Hepatocyte (in vitro differentiated cells): ENCODE measurements at regions not wholly inside any gene's neighbourhood (a gene's known extent, or its start where the extent isn't known, plus 50 kb on each side); places are given as distances from the start of the nearest gene placed in this dataset.

Experiments used
- DNase-seq: peaks from one replicate; pipeline ENCODE4 v3.0.0-alpha.2; 2016; ENCODE audit warnings: low spot score
- H2AFZ ChIP-seq: fragments of 200-600 bp; sonication (generic); 2 replicates; pipeline ENCODE4 v1.6.0; 2016; ENCODE audit warnings: antibody characterized with exemption, mild to moderate bottlenecking
- H3K27ac ChIP-seq: fragments of 200-600 bp; sonication (generic); 2 replicates; pipeline ENCODE4 v1.5.1; 2016; ENCODE audit warnings: mild to moderate bottlenecking
- H3K27me3 ChIP-seq: fragments of 200-600 bp; sonication (generic); 2 replicates; pipeline ENCODE4 v1.6.1; 2016
- H3K36me3 ChIP-seq: fragments of 200-600 bp; sonication (generic); replicated peaks from 2 replicates; pipeline ENCODE4 v1.5.1; 2016; ENCODE audit warnings: low read depth; ENCODE audit not compliant: insufficient read depth
- H3K4me1 ChIP-seq: fragments of 200-600 bp; sonication (generic); 2 replicates; pipeline ENCODE4 v1.5.1; 2016; ENCODE audit warnings: mild to moderate bottlenecking, moderate library complexity; ENCODE audit not compliant: insufficient read depth
- H3K4me2 ChIP-seq: fragments of 200-600 bp; sonication (generic); 2 replicates; pipeline ENCODE4 v1.6.0; 2016
- H3K4me3 ChIP-seq: fragments of 200-600 bp; sonication (generic); 2 replicates; pipeline ENCODE4 v1.5.1; 2016; ENCODE audit warnings: mild to moderate bottlenecking
- H3K79me2 ChIP-seq: fragments of 200-600 bp; sonication (generic); 2 replicates; pipeline ENCODE4 v1.6.0; 2017; ENCODE audit warnings: mild to moderate bottlenecking
- H3K9me2 ChIP-seq: fragments of 200-600 bp; sonication (generic); replicated peaks from 2 replicates; pipeline ENCODE4 v1.6.0; 2017; ENCODE audit warnings: mild to moderate bottlenecking; ENCODE audit not compliant: insufficient read depth
- H3K9me3 ChIP-seq: fragments of 200-600 bp; sonication (generic); 2 replicates; pipeline ENCODE4 v1.5.1; 2016; ENCODE audit warnings: low read depth, mild to moderate bottlenecking
- H4K20me1 ChIP-seq: fragments of 200-600 bp; sonication (generic); 2 replicates; pipeline ENCODE4 v1.6.0; 2016; ENCODE audit warnings: mild to moderate bottlenecking; ENCODE audit not compliant: insufficient read depth, poor library complexity, severe bottlenecking
- EZH2 ChIP-seq: fragments of 200-600 bp; sonication (generic); IDR thresholded peaks from 2 replicates; pipeline ENCODE4 v1.6.1; 2016; ENCODE audit warnings: antibody characterized with exemption, mild to moderate bottlenecking, borderline replicate concordance
- EZH2phosphoT487 ChIP-seq: fragments of 200-600 bp; sonication (generic); IDR thresholded peaks from one replicate; pipeline ENCODE4 v1.6.1; 2018; ENCODE audit warnings: antibody characterized with exemption, mild to moderate bottlenecking, low read depth, moderate library complexity; ENCODE audit not compliant: unreplicated experiment, severe bottlenecking
- WGBS: methylation state at CpG from one replicate; pipeline ENCODE4 v1.1.6; 2016; ENCODE audit warnings: low lambda C conversion rate; ENCODE audit errors: missing lambda C conversion rate; 5-methylcytosine and 5-hydroxymethylcytosine counted together
- TF ChIP-seq, protein P1 (sequence below): fragments of 200-600 bp; sonication (generic); IDR thresholded peaks from 2 replicates; pipeline ENCODE4 v1.5.1; 2016; ENCODE audit warnings: antibody characterized with exemption, mild to moderate bottlenecking; ENCODE audit not compliant: poor library complexity

DNA sequence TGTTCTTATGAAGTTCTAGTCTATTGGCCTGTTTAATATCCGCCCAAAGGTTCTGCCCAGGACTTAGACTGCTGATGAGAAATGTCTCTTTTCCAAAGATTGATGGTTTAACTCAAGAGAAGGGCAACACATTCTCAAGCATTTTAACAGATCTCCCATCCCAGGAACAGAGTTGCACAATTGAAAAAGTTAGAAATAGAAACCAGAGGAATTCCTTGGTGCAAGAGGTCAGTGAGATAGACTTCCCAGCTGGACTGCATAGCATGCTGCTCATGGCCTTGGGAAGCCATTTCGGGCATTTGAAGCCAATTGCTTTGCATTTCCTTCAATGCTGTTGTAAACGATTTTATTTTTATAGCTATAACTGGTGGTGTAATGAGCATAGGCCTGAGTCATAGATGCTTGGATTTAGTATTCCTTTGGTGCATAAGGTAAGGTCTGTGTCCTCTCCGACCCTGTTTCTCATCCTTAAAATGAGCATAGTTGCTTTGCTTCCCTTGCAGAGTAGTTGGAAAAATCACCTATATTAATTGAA, 292.2 kb upstream of the JAG1 start:
- no peaks in the 10 kb centered on the region for H3K4me1 ChIP-seq
- no peaks in the 10 kb centered on the region for H3K27me3 ChIP-seq
- no peak overlapping the region for H3K4me3 ChIP-seq
- H3K9me3 ChIP-seq, result no peaks in the 10 kb centered on the region
- no peaks in the 10 kb centered on the region for H3K9me2 ChIP-seq
- no peaks in the 10 kb centered on the region for H3K36me3 ChIP-seq
- H2AFZ ChIP-seq, result no peak overlapping the region
- H3K27ac ChIP-seq, result no peak overlapping the region
- no peaks in the 10 kb centered on the region for H4K20me1 ChIP-seq
- no peak for TF ChIP-seq EZH2phosphoT487
- TF ChIP-seq, protein P1, sequence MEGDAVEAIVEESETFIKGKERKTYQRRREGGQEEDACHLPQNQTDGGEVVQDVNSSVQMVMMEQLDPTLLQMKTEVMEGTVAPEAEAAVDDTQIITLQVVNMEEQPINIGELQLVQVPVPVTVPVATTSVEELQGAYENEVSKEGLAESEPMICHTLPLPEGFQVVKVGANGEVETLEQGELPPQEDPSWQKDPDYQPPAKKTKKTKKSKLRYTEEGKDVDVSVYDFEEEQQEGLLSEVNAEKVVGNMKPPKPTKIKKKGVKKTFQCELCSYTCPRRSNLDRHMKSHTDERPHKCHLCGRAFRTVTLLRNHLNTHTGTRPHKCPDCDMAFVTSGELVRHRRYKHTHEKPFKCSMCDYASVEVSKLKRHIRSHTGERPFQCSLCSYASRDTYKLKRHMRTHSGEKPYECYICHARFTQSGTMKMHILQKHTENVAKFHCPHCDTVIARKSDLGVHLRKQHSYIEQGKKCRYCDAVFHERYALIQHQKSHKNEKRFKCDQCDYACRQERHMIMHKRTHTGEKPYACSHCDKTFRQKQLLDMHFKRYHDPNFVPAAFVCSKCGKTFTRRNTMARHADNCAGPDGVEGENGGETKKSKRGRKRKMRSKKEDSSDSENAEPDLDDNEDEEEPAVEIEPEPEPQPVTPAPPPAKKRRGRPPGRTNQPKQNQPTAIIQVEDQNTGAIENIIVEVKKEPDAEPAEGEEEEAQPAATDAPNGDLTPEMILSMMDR, result no peak
- no peak for TF ChIP-seq EZH2
- no peaks in the 10 kb centered on the region for H3K79me2 ChIP-seq
- no peak overlapping the region for H3K4me2 ChIP-seq
- 91% methylated on average over 4 of the region's 4 CpGs for WGBS
- DNase-seq, result no peak

DNA sequence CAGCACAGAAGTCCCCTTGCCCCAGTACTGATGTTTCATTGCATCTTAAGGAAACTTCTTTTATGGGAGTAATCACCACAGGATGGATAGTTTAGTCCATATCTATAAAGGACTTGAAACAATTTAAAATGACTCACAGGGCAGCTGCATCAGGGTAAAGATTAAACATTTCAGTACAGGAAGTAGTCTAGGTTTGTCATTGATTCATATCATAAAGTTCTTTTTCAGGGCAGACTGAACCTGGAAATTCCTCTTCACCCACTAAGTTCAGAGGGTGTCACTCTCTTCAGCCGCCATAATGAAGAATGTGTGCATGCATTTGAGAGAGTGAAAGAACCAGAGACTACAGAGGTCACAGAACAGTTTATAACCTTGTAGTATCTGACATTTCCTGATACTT, 296.3 kb upstream of the JAG1 start:
- no peaks in the 10 kb centered on the region for H3K36me3 ChIP-seq
- H3K27ac ChIP-seq, result no peak overlapping the region
- H3K4me3 ChIP-seq, result no peak overlapping the region
- no peaks in the 10 kb centered on the region for H3K4me1 ChIP-seq
- H4K20me1 ChIP-seq, result no peaks in the 10 kb centered on the region
- H3K27me3 ChIP-seq, result no peaks in the 10 kb centered on the region
- TF ChIP-seq EZH2 (no peak), EZH2phosphoT487 (no peak)
- TF ChIP-seq, protein P1, result no peak
- H2AFZ ChIP-seq, result no peak overlapping the region
- H3K79me2 ChIP-seq, result no peaks in the 10 kb centered on the region
- 82% methylated on average over 1 of the region's 1 CpG for WGBS
- no peaks in the 10 kb centered on the region for H3K9me3 ChIP-seq
- H3K4me2 ChIP-seq, result no peak overlapping the region
- no peak for DNase-seq
- H3K9me2 ChIP-seq, result no peaks in the 10 kb centered on the region

DNA sequence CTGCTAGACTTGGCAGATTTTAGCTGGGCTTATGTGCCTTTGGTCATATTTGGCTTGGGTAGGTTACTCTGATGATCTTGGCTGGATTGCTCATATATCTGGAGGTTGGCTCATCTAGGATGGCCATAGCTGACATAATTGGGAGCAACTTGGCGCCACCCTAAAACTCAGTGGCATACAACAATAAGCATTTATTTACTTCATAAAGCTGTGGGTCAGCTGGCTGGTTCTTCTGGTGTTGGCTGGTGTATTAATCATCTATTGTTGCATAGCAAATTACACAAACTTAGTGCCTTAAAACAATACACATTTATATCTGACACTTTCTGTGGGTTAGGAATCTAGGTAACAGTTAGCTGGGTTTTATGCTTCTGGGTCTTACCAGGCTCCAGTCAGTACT, 297.3 kb upstream of the JAG1 start:
- Histone ChIP-seq H3K27me3 (no peaks in the 10 kb centered on the region), H3K4me3 (no peak overlapping the region), H3K9me3 (no peaks in the 10 kb centered on the region), H2AFZ (no peak overlapping the region), H3K79me2 (no peaks in the 10 kb centered on the region), H3K4me2 (no peak overlapping the region), H3K9me2 (no peaks in the 10 kb centered on the region), H4K20me1 (no peaks in the 10 kb centered on the region), H3K36me3 (no peaks in the 10 kb centered on the region), H3K27ac (no peak overlapping the region), H3K4me1 (no peaks in the 10 kb centered on the region)
- 100% methylated on average over 1 of the region's 1 CpG for WGBS
- DNase-seq, result no peak
- TF ChIP-seq EZH2, result no peak
- no peak for TF ChIP-seq EZH2phosphoT487
- TF ChIP-seq, protein P1, result no peak
